NB4 (cell line): ENCODE measurements at regions not wholly inside any gene's neighbourhood (a gene's known extent, or its start where the extent isn't known, plus 50 kb on each side); places are given as distances from the start of the nearest gene placed in this dataset.

Source experiments
- CTCF ChIP-seq: IDR thresholded peaks from one replicate; pipeline ENCODE4 v1.5.1; 2012; ENCODE audit warnings: low read depth, low read length
- MAX ChIP-seq: IDR thresholded peaks from 2 replicates; pipeline ENCODE4 v1.6.1; 2011; ENCODE audit warnings: low read depth, low read length
- POLR2A ChIP-seq: IDR thresholded peaks from 2 replicates; pipeline ENCODE4 v1.6.1; 2011; ENCODE audit warnings: mild to moderate bottlenecking; ENCODE audit not compliant: insufficient read length; ENCODE audit errors: extremely low read depth

GRCh38 chr5:110361471-110361870 lies 365.0 kb downstream of the TMEM232 start:
- TF ChIP-seq CTCF = no peak
- no peak for TF ChIP-seq POLR2A
- no peak for TF ChIP-seq MAX
